GM18511 (cell line): ENCODE measurements at regions not wholly inside any gene's neighbourhood (a gene's known extent, or its start where the extent isn't known, plus 50 kb on each side); places are given as distances from the start of the nearest gene placed in this dataset.
"Not testable (repeated sequence)": the region's sequence is repeated elsewhere in the genome, so short reads cannot be mapped to it uniquely, and the experiment has no call there.

ENCODE experiments used
- ATAC-seq: cut with Tn5 transposase; IDR thresholded peaks from one replicate; pipeline ENCODE4 v1.9.1; 2021; ENCODE audit warnings: mild to moderate bottlenecking, moderate library complexity; ENCODE audit not compliant: unreplicated experiment

DNA sequence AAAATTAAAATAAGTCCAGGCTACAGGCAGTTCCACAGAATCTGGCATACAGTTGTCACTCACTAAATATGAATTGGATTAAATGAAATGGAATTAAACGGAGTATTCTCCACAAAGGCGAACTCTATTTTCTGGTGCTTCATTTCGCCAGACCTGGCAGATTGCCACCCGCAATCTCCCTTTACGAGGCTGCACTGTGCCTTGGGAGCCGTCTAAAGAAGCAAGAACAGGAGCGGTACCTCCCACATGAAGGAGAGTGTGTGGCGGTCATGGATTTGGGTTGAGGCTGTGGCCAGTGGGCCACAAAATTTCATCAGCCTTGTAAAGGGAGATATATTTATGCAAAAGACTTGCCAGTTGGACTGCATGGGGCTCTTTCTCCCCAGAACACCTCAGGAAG, 151.0 kb downstream of the OSR1 start:
- ATAC-seq: no peak

DNA sequence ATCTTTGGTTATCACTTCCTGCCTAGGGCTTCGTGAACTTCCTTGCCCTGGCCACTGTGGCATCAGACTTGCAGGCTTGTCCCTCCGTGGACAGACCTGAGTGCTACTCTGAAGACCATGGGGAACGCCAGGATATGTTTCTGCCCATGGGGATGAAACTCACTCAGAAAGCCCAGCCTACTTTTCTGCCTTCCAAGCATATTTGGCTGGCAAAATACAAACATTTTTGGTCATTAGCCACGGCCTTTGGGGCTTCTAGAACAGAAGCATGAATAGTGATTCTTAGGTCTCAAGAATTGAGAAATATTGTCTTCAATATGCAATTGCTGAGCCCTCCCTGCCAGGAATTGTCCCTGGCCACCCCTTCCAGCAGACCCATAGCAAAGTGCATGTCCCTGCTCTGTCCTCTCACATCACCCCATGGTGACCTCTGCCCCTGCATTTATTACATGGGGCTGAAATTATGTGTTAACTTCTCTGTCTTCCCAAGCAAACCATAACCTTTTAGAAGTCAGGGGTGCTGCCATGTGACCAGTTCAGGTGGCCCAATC, 152.4 kb downstream of the OSR1 start:
- ATAC-seq: no peak

DNA sequence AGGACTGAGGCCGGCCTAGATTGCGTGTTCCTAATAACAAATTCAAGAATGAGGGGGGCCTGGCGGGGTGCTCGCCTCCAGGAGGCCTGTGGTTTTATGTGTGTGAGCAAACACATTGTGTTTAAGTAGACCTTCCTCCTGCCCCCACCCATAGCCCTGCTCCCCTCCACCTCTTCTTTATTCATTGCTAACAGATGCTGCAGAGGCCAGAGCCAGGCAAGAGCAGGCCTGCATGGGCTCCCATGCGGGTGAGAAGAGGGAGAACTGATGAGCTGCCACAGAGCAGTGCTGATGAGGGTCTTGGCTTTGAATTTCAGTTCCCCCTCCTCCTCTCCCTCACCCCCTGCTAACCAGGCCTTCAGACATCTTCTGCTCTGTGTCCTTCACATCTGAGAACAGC, 154.6 kb downstream of the OSR1 start:
- no peak for ATAC-seq

DNA sequence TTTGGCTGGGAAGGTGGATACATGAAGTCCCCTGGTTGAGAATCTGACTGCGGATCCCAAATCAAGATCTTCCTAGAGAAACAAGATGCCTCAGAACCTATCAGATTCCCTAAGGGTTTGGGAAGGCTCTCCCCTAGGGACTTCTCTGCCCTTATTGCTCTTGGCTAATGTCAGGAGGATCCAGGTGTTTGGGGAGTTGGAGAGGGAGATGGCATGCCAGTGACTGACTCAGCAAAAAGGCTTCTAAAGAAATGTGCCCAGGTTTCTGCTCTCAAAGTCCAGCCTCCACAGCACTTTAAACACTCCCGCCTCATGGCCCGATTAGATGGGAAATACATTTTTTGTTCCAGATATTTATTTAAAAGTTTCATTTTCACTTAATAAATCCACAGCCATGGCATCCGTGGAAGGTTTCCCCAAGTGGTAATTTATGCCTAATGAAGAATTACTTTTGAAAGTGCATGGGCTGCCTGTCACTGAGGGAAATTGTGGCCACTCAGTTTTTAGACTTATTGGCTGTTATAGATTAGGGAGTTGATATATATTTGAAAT, 156.4 kb downstream of the OSR1 start:
- ATAC-seq: no peak

DNA sequence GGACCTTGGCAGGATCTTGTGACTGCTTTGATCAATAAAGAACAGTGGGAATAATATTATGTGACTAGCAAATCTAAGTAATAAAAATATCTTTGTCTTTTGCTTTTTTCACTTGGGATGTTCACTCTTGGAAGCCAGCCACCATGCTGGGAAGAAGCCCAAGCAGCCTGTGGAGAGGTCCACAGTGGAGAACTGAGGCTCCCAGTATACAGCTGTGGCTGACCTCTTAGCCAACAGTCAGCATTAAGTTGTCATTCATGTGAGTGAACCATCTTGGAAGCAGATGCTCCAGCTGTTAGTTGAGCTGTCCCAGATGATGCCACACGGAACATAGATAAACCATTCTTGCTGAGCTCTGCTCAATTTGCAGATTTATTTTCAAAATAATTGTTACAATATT, 160.0 kb downstream of the OSR1 start:
- no peak for ATAC-seq

DNA sequence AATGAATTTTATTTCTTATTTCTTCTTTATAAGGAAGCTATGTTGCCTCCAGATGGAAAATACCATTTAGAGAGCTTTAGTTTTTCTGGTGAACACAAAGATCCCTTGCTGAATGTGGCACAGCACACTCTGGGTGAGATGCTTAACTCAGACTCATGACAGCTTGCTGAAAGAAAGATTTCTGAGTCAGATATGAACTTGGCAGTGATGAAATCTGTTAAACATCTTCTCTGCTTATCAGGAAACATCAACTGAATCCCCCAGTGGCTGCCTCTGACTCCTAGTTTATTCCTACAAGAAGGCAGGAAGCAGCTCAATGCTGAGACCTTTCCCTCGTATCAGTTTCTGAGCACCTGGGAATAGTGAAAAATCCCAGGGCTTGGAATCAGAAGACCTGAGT, 162.8 kb downstream of the OSR1 start:
- ATAC-seq: no peak

DNA sequence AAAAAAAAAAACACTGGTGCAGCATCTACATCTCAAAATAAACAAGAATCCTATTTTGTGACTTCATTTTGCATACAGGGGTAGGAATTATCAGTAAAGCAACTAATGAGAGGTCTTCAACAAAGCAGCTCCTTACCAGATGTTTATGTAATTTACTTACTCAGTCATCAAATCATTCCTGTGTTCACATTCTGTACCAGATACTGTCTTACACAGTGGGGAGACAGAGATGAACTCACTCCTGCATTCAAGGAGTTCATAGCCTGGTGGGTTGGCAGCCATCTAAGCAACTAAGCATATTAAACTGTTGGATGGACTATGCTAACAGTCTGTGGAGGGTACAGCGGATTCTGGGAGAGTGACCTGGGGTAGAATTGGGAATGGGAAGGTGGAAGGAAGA, 169.0 kb downstream of the OSR1 start:
- ATAC-seq: no peak

DNA sequence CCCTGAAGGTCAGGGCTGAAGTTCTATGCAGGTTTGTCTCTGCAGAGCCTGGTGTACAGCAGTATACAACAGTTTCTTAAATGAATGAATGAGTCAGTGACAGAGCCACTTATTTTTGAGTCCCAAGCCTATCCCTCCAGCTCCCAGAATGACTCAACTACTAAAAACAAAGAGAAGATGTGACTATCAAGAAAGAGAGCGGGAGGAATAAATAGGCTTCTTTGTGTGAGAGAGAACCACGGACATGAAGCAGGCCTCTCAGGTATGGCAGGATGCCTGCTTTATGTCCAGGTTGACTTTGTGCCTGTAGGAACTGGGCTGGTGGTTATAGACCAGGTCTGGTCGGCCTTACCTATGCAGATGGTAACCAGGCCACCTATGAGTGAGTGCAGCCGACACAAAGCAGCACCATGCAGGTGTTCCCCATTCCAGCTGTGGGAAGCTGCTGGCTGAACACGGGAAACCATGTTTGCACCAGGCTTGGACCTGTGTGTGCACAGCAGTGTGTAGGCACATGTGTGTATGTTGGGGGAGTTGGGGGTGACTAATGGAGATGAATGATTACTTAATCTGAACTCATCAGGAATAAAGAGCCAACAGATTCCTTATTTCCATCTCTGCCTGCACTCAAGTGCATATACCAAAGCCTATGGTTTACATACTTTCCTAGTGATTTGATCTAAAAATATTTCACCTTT, 171.0 kb downstream of the OSR1 start:
- no peak for ATAC-seq

DNA sequence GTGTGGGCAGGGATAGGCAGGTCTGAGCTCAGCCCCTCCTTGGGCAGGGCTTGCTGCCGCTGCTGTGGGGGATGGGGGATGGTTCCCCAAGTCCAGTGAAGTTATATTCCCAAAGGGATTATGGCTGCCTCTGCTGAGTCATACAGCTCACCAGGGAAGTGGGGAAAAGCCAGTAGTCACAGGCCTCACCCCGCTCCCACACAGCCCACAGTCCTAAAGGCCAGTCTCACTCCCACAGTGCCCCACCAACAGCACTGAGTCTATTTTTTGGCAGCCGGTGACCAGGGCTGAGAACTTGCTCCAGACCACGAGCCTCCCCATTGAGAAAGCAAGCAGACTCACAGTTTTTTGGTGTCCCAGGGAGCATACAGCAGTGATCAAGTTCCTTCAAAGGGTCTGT, 173.3 kb downstream of the OSR1 start:
- ATAC-seq: no peak

DNA sequence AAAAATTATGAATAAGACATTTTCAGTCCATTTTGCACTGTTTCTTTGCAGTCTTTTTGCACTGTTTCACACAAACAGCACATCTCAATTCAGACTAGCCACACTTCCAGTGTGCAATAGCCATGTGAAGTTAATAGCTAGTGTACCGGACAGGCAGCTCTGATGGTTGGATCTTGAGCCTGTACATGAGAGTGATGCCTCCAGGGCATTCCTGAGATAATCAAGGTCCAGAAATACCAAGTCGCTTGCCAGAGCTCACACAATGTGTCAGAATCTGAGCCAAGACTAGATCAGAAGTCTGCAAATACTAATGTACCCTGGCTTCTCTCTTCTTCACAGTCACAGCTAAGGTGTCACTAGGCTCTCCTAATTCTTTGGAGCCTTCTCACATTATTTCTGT, 180.2 kb downstream of the OSR1 start:
- ATAC-seq: no peak

DNA sequence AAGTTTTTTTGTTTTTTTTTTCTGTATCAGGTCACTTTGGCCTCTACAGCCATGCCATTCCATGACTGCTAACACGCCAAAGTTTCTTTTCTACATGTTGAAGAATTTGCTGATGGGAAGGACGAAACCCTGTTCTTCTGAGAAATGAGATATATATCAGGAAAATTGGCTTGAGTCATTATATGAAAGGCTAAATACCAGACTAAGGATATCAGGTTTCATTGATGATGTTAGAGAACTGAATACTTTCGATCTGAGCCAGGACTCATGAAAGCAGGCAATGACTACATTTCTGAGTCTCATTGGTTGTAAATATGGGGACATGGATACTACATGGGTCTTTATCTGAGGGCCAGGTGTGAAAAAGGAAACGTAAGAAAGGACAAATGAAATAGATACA, 181.4 kb downstream of the OSR1 start:
- ATAC-seq: no peak

DNA sequence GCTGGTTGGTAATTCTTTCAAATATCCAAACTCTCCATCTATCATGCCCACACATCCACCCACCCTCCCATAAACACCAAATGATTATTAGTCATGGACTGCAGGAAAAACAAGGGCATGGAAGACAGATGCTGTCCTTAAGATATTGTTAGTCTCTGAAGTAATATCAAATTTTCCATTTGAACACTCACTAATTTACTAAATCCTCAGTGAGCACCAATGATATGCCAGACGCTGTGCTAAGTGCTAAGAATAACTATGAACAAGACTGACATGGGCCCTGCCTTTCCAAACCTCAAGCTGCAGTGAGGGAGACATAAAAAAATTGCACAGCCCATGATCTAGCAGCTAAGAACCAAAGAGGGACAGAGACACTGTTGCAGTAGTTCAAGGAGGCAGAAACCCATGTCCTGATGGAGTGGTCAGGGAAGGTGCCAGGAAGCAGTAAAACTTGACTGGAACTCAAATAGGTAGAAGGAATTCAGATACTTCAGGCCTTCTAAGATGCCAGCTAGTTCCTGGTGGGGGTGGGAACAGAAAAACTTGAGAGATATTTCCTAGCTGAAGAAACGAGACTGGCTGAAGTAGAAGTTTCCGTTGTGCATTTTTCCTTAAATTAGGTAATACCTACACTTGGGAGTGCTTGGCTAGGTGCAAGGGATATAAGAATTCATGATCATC, 182.1 kb downstream of the OSR1 start:
- no peak for ATAC-seq

DNA sequence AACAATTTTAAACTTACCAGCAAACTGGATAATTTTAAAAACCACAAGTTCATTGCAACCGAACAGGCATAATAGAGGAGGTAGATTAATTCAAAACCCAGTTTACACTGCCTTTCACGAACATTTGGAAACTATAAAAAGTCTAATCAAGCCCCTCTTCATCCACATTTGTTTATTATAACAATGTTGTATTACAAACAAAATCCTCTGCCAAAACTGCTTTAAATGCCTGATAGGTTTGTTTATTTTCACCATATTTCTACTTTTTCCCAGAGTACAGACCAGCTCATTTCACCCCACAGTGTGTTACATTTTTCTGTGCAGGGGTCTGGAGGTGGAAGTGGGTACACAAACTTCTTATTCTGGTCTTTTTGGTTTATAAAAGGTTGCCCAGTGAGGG, 184.2 kb downstream of the OSR1 start:
- no peak for ATAC-seq

DNA sequence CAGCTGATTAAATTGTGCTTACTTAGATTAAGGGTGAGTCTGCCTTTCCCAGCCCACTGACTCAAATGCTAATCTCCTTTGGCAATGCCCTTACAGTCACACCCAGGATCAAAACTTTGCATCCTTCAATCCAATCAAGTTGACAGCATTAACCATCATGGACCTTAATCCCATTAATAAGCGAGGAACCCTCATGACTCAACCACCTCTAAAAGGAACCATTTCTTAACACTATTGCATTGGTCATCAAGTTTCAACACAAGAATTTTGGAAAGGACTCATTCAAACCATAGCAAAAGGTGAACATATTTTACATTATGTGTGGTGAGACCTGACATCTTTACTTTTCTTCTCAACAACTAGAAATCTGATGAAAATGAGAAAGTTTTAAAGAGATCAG, 187.0 kb downstream of the OSR1 start:
- no peak for ATAC-seq

DNA sequence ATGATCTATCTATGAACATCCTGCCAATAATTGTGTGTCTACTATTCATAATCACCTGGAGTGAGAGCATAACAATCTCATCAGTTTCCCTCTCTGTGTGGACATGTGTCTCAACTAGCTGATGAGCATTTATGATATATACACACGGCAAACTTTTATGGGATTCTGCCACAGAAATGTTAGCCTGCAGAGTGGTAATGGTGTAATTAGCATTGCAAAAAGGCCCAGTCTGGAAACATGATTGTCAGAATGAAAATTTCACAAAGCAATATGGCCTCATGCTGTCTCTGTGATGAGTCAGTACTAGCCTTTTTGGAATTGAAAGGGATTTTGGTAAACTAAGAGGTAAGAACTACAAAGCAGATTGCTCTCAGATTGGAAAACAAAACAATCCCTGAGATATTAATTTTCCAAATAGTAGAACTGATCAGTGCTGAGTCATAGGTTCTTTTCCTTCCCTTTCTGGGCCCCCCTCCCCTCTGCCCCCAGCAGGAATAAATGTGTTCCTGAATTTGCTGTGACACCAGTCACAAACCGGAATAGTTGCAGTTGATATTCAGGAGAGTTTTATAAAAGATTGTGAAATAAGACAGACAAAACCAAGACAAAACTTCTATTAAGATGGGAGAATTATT, 189.2 kb downstream of the OSR1 start:
- no peak for ATAC-seq

DNA sequence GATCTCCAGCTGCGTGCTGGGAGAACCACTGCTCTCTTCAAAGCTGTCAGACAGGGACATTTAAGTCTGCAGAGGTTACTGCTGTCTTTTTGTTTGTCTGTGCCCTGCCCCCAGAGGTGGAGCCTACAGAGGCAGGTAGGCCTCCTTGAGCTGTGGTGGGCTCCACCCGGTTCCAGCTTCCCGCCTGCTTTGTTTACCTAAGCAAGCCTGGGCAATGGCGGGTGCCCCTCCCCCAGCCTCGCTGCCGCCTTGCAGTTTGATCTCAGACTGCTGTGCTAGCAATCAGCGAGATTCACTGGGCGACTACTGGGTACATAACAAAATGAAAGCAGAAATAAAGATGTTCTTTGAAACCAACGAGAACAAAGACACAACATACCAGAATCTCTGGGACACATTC, 194.3 kb downstream of the OSR1 start:
- not testable (repeated sequence) for ATAC-seq

DNA sequence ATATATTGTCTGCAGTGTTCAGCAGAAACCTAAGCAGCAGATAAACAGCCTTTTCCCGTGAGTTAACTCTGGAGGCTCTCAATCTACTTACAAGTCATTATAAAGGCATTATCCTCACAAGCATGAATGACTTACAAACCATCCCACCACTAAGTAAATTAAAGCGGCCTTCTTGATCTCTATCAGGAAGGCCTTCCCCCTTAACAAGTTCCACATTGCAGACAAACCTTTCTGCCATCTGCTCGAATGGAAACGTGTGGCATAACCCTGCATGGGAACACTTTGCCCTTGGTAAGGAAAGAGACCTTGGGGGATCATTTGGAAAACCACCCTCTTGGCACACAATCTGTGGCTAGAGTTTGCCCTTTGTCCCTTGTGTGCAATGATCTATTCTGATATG, 199.5 kb downstream of the OSR1 start:
- no peak for ATAC-seq

DNA sequence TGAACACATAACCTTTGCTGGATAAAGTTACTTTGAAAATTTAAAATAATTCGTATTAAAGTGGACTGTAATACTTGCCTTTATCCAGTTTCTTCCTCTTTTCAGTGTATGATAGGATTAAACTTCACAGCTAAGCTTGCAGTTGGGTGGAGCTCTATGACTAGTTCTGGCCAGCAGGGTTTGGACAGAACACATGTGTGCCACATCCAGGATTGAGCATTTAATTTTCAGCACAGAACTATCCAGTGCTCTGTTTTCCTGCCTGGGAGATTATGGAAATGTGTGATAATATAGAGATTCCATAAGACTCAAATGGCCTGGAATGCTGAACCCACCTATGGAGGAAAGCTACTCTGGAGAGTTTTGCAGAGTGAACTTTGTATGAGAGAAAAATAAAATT, 200.2 kb downstream of the OSR1 start:
- ATAC-seq: no peak

DNA sequence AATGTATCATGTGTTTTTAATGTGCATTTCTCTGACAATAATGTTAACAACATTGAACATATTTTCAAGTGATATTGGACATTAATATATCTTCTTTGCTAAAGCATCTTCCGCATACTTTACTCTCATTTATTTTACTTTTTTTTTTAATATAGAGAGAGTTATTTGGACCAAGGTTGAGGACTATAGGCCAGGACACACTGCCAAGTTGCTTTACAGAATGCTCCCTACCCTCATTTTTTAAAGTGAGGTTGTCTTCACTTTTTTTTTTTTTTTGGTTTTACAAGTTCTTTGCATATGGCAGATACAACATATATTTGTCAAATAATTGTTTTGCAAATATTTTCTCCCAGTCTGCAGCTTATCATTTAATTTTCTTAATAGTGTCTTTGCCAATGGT, 201.8 kb downstream of the OSR1 start:
- ATAC-seq: no peak

DNA sequence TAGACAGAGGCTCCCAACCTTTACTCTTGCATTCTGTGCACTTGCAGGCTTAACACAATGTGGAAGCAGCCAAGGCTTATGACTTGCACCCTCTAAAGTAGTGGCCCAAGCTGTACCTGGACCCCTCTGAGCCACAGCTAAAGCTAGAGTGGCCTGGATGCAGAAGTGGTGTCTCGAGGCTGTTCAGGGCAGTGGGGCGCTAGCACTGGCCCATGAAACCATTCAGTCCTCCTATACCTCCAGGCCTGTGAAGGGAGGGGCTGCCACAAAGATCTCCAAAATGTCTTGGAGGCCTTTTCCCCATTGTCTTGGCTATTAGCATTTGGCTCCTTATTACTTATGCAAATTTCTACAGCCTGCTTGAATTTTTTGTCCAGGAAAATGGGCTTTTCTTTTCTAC, 207.7 kb downstream of the OSR1 start:
- no peak for ATAC-seq

DNA sequence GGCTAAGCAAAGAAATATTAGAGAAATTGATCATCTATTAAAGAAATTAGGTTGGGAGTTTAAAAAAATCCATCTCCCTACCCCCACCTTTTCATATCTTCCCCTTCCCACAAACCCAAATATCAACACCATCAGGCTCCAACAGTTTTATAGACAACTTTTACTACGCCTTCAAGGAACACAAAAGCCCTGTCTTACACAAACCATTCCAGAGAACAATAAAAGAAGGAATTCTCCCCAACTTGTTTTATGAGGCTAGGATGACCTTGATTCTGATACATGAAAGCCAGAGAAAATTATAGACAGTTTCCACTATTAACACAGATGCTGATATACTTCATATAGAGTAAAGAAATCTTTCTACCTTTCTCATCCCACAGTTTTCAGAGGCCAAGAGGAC, 211.6 kb downstream of the OSR1 start:
- no peak for ATAC-seq
